Endothelial cell of umbilical vein (primary cell): ENCODE measurements at regions not wholly inside any gene's neighbourhood (a gene's known extent, or its start where the extent isn't known, plus 50 kb on each side); places are given as distances from the start of the nearest gene placed in this dataset.

ENCODE experiments used
- CTCF ChIP-seq, 2 donors: IDR thresholded peaks; 1 replicate in 1 of 2; 2 replicates in 1 of 2; pipeline ENCODE4 v1.5.1; 2011; ENCODE audit warnings: low read length in 2 of 2, mild to moderate bottlenecking in 2 of 2, moderate library complexity in 2 of 2, control low read depth in 1 of 2, inconsistent platforms in 1 of 2, low read depth in 1 of 2; ENCODE audit not compliant: insufficient read depth in 1 of 2; ENCODE audit errors: extremely low read depth in 1 of 2
- EZH2 ChIP-seq: IDR thresholded peaks from 2 replicates; pipeline ENCODE4 v1.6.1; 2012; ENCODE audit warnings: borderline replicate concordance, low read depth, mild to moderate bottlenecking, moderate library complexity, low read length, inconsistent platforms; ENCODE audit not compliant: severe bottlenecking
- FOS ChIP-seq: IDR thresholded peaks from 2 replicates; pipeline ENCODE4 v1.6.1; 2011; ENCODE audit warnings: mild to moderate bottlenecking, low read length, moderate library complexity, borderline replicate concordance; ENCODE audit not compliant: insufficient read depth
- MYC ChIP-seq: IDR thresholded peaks from one replicate; pipeline ENCODE4 v1.6.1; 2011; ENCODE audit warnings: mild to moderate bottlenecking, low read depth, low read length
- POLR2A ChIP-seq: IDR thresholded peaks from 2 replicates; pipeline ENCODE4 v1.6.1; 2012; ENCODE audit warnings: low read depth, mild to moderate bottlenecking, control low read depth, low read length
- POLR2AphosphoS5 ChIP-seq: IDR thresholded peaks from 2 replicates; pipeline ENCODE4 v1.6.1; 2012; ENCODE audit warnings: low read depth, mild to moderate bottlenecking, control low read depth, low read length, moderate library complexity; ENCODE audit not compliant: insufficient read depth

GRCh38 chr6:22350109-22350508, 53.3 kb upstream of the PRL start:
- TF ChIP-seq CTCF (IDR thresholded peaks at IDR 0.05; ENCODE audit: extremely low read depth in 1 of 2, insufficient read depth in 1 of 2, low read depth in 1 of 2, low read length in 2 of 2) (no peak), POLR2A (no peak), EZH2 (no peak), POLR2AphosphoS5 (no peak), MYC (no peak), FOS (no peak)
